Kidney (tissue), 13 donors: ENCODE measurements at regions not wholly inside any gene's neighbourhood (a gene's known extent, or its start where the extent isn't known, plus 50 kb on each side); places are given as distances from the start of the nearest gene placed in this dataset.

Experiments
- DNase-seq, 5 donors: peaks; one replicate each; pipeline ENCODE4 v3.0.0-alpha.2; 2013 to 2020
- FAIRE-seq: peaks from 2 replicates; lab custom pipeline; 2012; peaks lifted over from hg19 to GRCh38; lab: Jason Lieb, UNC
- H3K27ac ChIP-seq, 2 donors: one replicate each; pipeline ENCODE4 v1.7.0; 2013; ENCODE audit warnings: low read depth in 2 of 2, low read length in 2 of 2, inconsistent platforms in 1 of 2
- H3K27me3 ChIP-seq: one replicate; pipeline ENCODE4 v1.7.1; 2013; ENCODE audit warnings: low read length, inconsistent platforms; ENCODE audit not compliant: control insufficient read depth, insufficient read depth
- H3K36me3 ChIP-seq, 3 donors: one replicate each; pipeline versions ENCODE4 v1.7.0 to v1.7.1; 2013; ENCODE audit warnings: low read length in 3 of 3, control low read depth in 1 of 3, inconsistent platforms in 1 of 3; ENCODE audit not compliant: insufficient read depth in 3 of 3, control insufficient read depth in 2 of 3
- H3K4me1 ChIP-seq, 3 donors: one replicate each; pipeline versions ENCODE4 v1.7.0 to v1.7.1; 2013; ENCODE audit warnings: low read length in 3 of 3, inconsistent platforms in 1 of 3, low read depth in 1 of 3; ENCODE audit not compliant: control insufficient read depth in 2 of 3, insufficient read depth in 2 of 3
- H3K4me3 ChIP-seq, 3 donors: one replicate each; pipeline versions ENCODE4 v1.7.0 to v1.8.1; 2013; ENCODE audit warnings: low read length in 3 of 3, control low read depth in 1 of 3, inconsistent platforms in 1 of 3
- H3K9ac ChIP-seq, 3 donors: one replicate each; pipeline versions ENCODE4 v1.7.0 to v1.7.1; 2013; ENCODE audit warnings: low read length in 3 of 3, control low read depth in 1 of 3, inconsistent platforms in 1 of 3
- H3K9me3 ChIP-seq, 3 donors: one replicate each; pipeline versions ENCODE4 v1.7.0 to v1.7.1; 2013; ENCODE audit warnings: low read length in 3 of 3, control low read depth in 1 of 3, inconsistent platforms in 1 of 3; ENCODE audit not compliant: control insufficient read depth in 2 of 3, insufficient read depth in 1 of 3
- CTCF ChIP-seq: IDR thresholded peaks from 3 replicates; pipeline ENCODE4 v1.5.1; 2012; ENCODE audit warnings: mild to moderate bottlenecking, moderate library complexity, borderline replicate concordance; ENCODE audit not compliant: insufficient read depth; ENCODE audit errors: extremely low read depth
- intact Hi-C: fragments of 100-400 bp; cut with DNase I; formaldehyde crosslinking; loops from one replicate; pipeline ENCODE4 v1.11.1; 2022
- donor health status: control.
- donor health status: control.
- donor health status: control.
- donor health status: control.
- donor health status: control.
- donor health status: DM: yes; HTN: yes; CAD: no.
- donor health status: Normal renal cell carcinoma (clear cell type).

- no peaks in the 10 kb centered on the region for H3K4me1 ChIP-seq
- H3K36me3 ChIP-seq: peaks cover 2 to 4% (median 3%) of the 10 kb centered on the region in 3 donors
- no peak overlapping the region for H3K9ac ChIP-seq
- H3K9me3 ChIP-seq: no peaks in the 10 kb centered on the region
- no peak for TF ChIP-seq CTCF
- H3K27me3 ChIP-seq: no peaks in the 10 kb centered on the region
- no peak overlapping the region for H3K27ac ChIP-seq
- FAIRE-seq: no peak
- H3K4me3 ChIP-seq: no peak overlapping the region
- intact Hi-C loops: no loop called here
- no peak for DNase-seq
These were observed 59.5 kb upstream of the ANKS1B start for GRCh38 chr12:100044266-100044665.

GRCh38 chr12:100043631-100044030 is 58.9 kb upstream of the ANKS1B start:
- TF ChIP-seq CTCF: no peak
- H3K27ac ChIP-seq: no peak overlapping the region
- H3K9me3 ChIP-seq: no peaks in the 10 kb centered on the region
- H3K4me1 ChIP-seq: no peaks in the 10 kb centered on the region
- no peak overlapping the region for H3K9ac ChIP-seq
- H3K27me3 ChIP-seq: no peaks in the 10 kb centered on the region
- no peak overlapping the region for H3K4me3 ChIP-seq
- intact Hi-C loops: no loop called here
- DNase-seq (no peak), FAIRE-seq (no peak)
- H3K36me3 ChIP-seq: peaks cover 2 to 8% (median 6%) of the 10 kb centered on the region in 3 donors
